Anterior cingulate cortex (tissue), 58 donors: ENCODE measurements at regions not wholly inside any gene's neighbourhood (a gene's known extent, or its start where the extent isn't known, plus 50 kb on each side); places are given as distances from the start of the nearest gene placed in this dataset.
"Not testable (repeated sequence)": the region's sequence is repeated elsewhere in the genome, so short reads cannot be mapped to it uniquely, and the experiment has no call there.

ENCODE experiments used
- DNase-seq, 58 donors: peaks; one replicate each; lab custom pipeline; 2025; lab: John Stamatoyannopoulos, UW

DNA sequence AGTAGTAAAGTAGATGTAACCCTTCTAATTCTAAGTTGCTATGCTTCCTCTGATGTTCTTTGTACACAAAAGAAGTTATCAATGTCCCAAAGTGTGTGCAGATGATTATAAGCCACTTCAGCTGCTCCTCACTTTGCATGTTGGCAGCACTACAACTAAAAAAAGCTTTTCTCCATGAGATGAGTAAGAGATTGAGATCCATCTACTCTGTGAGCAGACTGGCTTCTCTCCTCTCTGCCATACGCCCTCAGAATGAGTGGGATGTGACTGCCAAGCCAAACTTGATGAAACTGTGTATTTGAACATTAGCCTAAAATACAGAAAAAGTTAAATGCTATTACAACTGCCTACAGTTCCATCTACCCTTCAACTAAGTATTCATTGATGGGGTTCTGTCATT lies 102.9 kb upstream of the ETV1 start:
- peak in 20 of 58 donors; percentile 1 to 59 (median 5) for DNase-seq

DNA sequence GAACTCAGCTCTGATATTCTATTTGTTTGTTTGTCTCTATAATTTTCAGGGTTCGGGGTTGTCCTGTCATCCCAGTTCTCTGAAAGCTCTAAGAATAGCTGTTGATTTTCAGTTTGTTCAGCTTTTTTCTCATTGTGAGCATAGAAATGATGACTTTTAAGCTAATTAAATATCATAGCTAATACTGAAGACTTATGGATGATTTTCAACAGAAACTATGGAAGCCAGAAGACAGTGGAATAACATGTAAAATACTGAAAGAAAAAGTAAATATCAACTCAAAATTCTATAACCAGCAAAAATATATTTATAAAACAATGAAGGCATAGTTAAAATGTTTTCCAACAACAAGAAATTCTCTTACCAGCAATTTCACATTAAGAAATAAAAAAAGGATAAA lies 96.4 kb upstream of the ETV1 start:
- no peak for DNase-seq

DNA sequence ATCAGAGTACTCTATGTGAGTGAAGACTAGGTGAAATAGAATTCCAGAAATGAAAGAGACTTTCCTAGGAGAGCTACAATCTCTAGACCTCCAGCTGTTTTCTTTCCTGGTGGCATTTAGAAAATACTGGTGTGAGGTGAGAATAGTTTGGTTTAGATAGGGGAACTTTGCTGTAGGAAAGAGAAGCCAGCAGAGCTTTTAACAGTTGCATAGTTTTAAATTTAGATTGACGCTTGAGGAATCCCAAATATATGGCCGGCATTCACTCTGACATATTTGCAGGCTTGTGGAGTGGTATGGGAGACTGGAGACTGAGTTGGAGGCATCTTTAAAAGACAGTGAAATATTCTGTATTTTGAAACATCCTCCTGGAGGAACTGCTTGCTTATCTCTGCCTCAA lies 94.3 kb upstream of the ETV1 start:
- no peak for DNase-seq

DNA sequence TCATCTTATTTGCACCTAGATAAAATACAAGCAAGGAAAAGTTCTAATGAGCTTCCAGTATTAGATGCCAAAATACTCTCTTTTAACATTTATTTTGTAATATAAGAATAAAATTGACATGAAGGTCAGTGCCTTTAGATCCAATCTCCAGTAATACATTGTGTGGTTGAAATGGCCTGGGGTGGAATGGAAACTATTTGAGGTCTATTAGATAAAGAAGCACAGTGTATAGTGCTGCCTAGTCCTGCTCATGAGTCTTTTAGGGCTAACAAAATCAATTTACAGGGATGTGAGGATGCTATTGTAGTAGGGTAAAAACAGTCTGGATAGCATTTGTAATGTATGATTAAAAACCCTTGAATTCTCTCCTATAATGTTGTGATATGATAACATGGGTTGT lies 84.5 kb upstream of the ETV1 start:
- no peak for DNase-seq

DNA sequence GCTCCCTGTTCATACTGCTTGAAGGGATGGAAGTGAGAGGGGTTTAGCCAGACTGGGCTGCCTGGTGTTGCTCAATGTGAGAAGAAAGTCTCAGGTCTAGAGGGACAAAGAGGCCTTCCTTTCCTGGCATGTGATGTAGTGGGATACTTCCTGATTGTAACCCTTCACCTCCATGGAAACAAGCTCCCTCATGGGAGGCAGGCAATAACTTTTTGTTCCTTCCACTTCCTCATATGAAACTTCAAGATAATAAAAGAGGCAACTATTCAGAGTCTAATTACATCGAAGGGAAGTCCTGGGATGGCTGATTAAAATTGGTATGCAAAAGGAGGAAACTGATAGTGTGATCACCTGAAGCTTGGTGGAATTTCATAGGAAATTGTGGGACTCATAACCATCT lies 84.1 kb upstream of the ETV1 start:
- no peak for DNase-seq

DNA sequence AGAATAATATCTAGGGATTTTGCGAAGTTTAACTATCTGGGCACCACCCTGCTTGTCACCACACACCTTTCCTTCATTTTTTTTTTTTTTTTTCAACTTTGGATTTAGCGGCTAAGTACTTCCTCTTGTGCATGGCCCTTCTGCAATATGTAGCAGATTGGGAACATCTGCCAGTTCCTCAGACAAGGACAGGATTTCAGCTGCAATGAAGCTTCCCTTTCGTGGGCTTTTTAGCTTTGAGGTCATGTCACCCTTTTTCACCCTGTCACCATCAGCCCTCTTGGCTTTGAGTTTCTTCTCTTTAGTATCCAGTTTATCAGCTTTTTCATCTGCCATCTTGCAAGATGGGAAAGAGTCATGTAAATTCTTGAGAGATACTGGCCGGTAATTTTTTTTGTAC lies 81.6 kb upstream of the ETV1 start:
- no peak for DNase-seq

DNA sequence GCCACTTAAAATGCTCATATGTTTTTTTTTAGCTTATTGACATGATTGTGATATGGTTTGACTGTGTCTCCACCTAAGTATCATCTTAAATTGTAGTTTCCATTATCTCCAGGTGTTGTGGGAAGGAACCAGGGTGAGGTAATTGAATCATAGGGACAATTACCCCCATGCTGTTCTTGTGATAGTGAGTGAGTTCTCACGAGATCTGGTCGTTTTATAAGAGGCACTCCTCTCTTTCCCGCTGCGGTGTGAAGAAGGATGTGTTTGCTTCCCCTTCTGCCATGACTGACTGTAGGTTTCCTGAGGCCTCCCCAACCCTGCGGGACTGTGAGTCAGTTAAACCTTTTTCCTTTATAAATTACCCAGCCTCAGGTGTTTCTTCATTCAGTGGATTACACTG lies 80.5 kb upstream of the ETV1 start:
- DNase-seq: no peak

DNA sequence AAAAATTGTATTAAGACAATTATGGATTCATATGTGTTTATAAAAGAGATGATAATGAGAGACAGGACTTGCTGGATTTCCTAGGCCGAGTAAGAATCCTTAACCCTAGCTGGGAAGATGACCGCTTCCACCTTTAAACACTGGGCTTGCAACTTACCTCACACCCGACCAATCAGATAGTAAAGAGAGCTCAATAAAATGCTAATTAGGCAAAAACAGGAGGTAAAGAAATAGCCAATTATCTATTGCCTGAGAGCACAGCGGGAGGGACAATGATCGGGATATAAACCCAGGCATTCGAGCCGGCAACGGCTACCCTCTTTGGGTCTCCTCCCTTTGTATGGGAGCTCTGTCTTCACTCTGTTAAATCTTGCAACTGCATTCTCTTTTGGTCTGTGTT lies 77.3 kb upstream of the ETV1 start:
- DNase-seq: not testable (repeated sequence)

DNA sequence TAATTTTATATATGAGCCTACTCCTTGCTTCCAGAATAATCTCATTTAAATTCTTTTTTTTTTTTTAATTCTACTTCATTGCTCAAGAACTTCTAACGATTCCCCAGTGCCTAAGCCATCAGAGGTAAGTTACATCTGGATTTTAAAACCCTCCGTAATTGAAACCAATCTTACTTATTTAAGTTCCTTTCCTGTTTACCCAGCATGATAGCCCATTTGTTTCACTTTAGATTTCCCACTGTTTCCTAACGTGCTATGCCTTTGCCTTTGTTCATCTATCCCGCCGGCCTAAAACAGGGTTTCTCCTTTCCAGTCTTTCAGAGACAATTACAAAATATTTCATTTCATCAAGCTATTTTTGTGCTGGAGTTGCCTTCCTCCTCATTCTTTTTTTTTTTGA lies 75.8 kb upstream of the ETV1 start:
- no peak for DNase-seq

DNA sequence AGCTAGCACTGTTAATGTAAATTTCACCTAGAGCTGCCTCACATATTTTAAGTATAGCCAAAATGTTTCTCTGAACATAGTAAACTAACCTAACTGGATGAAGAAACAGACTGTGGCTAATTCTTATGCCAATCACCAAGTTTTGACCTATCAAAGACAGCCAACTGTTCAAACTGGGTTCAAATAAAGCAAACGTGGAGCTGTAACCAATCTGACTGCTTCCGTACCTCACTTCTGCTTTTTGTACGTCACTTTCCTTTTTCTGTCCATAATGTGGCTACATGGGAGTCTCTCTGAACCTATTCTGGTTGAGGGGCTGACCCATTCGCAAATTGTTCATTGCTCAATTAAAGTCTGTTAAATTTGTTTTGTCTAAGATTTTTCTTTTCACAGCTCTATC lies 66.3 kb upstream of the ETV1 start:
- DNase-seq: no peak

DNA sequence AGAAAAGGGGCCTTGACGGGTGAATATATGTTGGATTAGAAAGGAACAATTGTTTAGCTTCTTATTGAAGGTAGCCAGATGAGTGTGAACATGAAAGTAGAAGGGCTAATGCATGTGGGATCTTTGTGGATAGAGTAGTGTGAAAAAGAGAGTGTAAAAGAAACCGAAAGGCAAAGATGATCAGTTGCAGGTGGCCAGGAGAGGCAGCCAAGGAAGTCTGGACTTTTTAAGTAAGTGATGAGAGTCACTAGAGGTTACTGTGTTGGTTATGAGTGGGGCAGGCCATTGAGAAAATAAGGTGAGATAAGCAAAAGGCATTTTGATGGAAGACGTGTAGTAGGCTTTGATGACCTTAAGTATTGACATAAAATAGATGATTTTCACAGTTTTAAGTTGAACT lies 64.7 kb upstream of the ETV1 start:
- DNase-seq: no peak

DNA sequence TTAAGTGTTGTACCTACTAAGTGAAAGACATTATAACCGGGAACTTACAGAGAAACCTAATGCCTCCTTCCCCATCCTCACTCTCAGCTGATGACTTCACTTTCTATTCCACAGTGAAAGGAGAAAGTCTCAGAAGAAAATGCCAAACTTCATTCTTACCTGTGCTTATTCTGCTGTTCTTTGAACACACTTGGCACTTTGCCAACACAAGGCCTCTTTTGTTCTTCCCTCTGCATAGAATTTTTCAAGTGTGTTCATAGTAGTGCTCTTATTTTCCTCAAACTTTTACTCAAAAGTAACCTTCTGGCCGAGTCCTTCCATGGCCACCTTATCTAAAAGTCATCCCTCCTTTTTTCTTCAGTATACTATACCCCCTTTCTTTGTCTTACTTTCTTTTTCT lies 59.4 kb upstream of the ETV1 start:
- no peak for DNase-seq

DNA sequence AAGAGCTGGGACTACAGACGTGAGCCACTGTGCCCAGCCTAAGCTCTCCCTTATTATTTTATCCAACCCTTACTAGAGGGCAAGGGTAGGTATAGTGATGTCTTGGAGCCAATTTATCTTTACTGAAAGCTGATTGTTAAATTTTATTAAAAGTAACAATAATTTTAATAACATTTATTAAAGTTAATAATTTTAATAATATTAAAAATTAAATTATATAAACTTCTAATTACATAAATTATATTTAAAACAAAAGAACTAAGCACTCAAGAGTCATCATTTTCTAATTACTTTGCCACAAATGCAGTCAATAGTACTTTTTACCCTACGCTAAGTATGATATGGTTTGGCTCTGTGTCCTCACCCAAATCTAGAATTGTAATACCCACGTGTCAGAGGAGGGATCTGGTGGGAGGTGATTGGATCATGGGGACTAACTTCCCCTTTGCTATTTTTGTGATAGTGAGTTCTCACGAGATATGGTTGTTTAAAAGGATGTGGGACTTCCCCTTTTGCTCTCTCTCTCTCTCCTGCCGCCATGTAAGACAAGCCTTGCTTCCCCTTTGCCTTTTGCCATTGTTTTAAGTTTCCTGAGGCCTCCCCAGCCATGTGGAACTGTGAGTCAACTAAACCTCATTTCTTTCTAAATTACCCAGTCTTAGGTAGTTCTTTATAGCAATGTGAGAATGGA lies 58.4 kb upstream of the ETV1 start:
- no peak for DNase-seq

DNA sequence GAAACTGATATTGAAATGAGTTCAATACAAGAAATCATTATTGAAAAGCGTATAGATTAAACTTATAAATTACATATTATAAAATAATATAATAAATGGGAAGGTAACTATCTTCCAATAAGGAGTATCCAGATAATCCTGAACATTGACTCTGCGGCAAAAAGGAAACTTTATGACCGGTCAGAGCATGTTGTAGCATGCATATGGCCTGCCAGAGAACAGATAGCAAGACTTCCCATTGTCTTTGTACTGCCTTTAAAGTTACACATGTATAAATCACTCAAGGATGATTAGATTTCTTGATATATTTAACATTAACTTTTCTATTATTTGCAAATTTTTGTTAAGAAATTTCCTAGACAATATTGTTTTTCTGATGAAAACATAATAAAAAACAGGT lies 56.2 kb upstream of the ETV1 start:
- DNase-seq: no peak

DNA sequence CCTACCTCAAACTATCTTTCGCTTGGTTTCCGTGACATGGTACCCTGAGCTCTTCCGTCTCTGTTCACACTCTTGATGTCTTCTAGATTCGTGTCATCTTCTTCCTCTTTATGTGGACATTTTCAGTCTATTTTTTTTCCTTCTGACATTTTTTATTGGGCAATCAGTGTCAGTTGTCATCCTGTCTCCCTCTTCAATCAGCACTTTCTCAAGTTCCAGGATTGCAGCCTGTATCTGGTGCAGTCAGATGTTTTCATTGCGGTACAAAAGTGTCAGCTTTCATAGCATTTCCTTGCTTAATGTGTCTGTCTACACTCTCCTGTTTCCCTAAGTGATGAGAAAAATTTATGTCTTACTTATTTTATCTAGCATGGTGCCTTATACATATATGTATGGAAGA lies 51.1 kb upstream of the ETV1 start:
- DNase-seq: no peak
